HG02973 (cell line): ENCODE measurements at regions not wholly inside any gene's neighbourhood (a gene's known extent, or its start where the extent isn't known, plus 50 kb on each side); places are given as distances from the start of the nearest gene placed in this dataset.
A peak's percentile ranks its signal among the peaks of the same experiment; 100 is the strongest.
"Not testable (repeated sequence)": the region's sequence is repeated elsewhere in the genome, so short reads cannot be mapped to it uniquely, and the experiment has no call there.

Source experiments
- ATAC-seq: cut with Tn5 transposase; IDR thresholded peaks from one replicate; pipeline ENCODE4 v1.9.1; 2021; ENCODE audit warnings: moderate library complexity; ENCODE audit not compliant: unreplicated experiment

DNA sequence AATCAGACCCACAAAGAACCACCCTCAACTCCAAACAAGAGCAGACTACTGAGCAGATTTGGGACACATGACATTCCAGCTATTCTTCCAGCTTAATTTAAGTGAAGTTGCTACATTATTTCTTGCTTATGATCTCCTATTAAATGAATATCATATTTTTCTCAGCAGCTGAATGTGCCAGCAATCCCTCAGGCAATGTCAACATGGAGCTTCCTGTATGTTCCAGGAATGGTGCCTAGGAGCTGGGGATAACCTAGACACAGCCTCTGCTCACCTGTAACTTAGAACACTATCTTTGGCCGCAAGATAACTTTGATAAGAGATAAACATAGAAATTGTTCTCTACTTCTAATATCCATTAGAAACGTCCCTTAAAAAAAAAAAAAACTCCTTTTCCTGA is 274.4 kb upstream of the RASGEF1B start:
- no peak for ATAC-seq

- no peak for ATAC-seq
Observed at GRCh38 chr4:81745050-81745449, 273.3 kb upstream of the RASGEF1B start.

GRCh38 chr4:81743731-81744435 is 272.2 kb upstream of the RASGEF1B start:
- no peak for ATAC-seq

DNA sequence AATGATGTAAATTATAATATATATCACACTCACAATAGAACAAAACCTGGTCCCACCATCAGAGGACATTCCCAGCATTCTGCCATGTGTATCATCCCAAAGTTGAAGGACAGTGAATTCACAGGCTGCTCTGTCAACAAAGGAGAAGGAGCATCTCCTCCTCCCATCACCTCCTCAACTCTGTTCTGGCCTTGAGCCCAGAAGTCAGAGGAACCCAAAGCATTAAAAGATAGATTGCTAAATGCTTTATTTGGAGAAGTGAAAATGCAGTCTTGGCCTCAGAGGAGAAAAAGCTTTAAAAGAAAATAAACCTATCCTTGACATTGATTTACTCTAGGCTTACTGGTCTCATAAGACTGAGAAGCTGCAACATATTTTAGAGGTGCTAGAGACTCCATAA is 268.8 kb upstream of the RASGEF1B start:
- no peak for ATAC-seq

DNA sequence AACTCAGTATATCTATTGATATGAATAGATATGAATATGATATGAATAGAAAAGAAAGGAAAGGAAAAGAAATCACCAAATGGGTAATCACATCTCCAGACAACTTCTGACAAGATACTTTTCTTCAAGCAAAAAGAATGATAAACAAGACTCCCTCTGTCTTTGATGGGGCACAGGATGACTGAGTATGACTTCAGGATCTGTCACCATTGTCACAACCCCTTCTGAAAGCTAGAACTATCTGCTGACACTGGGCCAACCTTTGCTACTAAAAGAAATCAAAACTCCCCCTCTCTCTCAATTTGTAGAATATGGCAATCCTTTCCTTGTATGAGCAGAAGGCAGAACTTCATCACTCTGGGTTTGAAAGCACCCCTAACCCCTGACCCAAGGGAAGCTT is 267.2 kb upstream of the RASGEF1B start:
- ATAC-seq: no peak

GRCh38 chr4:81737865-81738559 is 266.3 kb upstream of the RASGEF1B start:
- ATAC-seq: no peak

- no peak for ATAC-seq
Observed at GRCh38 chr4:81736324-81736723, 264.6 kb upstream of the RASGEF1B start.

- ATAC-seq: no peak
Observed at GRCh38 chr4:81732980-81733379, 261.3 kb upstream of the RASGEF1B start.

DNA sequence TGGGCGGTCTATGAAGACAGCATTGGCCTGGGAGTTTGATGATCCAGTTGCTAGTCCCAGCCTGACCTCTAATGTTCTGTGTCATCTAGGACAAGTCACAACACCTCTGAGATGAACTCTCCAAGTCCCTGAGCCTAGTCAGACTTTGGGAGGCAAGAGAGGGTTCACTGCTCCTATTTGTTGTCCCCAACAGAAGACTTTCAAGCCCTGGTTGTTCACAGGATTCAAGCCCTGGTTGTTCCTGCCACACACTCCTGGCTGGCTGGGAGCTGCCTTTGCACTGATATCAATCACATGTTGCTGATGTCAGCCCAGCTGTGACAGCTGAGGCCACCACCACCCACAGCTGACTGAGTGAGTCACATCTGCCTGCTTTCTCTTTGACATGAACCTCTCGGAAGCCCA is 253.2 kb upstream of the RASGEF1B start:
- ATAC-seq: peak; percentile 98

- no peak for ATAC-seq
Observed at GRCh38 chr4:81723927-81724587, 252.3 kb upstream of the RASGEF1B start.

GRCh38 chr4:81723019-81723884 is 251.5 kb upstream of the RASGEF1B start:
- no peak for ATAC-seq

DNA sequence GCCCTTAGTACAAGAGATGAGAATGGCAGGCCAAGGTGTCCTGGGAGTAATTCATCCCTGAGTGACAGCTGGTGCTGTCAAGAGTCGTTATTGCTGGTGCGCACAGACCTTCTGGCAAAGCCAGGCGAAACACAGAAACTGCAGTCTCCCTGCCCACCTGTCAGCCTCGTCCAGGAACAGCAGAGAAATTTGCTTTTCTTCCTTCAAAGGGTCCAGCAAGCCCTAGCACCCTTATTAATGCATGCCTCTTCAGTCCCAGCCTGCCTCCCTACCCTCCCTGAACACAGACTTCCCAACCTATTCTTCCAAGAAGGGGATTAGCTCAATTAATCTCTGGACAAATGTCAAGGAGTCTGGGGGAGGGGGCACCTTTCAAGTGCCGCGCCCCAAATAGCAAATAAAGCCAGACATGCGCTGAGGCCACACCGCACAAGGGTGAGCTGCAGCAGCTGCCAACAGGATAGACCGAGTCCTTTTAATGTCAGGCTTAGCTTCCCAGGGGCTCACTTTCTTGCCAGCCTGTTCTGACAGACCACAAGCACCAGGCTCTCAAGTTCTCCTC is 250.7 kb upstream of the RASGEF1B start:
- no peak for ATAC-seq

GRCh38 chr4:81715757-81716156 is 244.1 kb upstream of the RASGEF1B start:
- ATAC-seq: no peak

DNA sequence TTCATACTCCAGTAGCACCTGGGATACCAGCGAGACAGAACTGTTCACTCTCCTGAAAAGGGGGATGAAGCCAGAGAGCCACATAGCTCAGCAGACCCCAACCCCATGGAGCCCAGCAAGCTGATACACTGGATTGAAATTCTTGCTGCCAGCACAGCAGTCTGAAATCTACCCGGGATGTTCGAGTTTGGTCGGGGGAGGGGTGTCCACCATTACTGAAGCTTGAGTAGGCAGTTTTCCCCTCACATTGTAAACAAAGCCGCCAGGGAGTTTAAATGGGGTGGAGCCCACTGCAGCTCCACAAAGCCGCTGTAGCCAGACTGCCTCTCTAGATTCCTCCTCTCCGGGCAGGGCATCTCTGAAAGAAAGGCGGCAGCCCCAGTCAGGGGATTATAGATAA is 243.7 kb upstream of the RASGEF1B start:
- ATAC-seq: not testable (repeated sequence)

DNA sequence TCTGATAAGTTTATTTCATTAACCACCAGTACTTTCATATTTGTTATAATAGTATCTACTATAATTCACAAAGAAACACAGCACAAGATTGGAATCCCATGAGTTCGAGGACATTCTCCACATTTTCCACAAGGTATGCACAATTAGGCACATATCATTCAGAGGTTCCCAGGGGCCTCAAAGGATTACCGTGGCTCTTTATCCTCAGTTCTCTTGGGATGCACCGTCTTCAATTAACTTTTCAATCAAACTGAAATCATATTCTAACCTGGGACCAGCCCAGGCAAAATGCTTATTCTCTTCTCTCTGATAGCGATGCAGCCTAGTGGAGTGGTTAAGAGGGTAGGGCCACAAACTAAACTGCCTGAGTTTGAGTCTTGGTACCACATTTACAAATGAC is 242.6 kb upstream of the RASGEF1B start:
- no peak for ATAC-seq

DNA sequence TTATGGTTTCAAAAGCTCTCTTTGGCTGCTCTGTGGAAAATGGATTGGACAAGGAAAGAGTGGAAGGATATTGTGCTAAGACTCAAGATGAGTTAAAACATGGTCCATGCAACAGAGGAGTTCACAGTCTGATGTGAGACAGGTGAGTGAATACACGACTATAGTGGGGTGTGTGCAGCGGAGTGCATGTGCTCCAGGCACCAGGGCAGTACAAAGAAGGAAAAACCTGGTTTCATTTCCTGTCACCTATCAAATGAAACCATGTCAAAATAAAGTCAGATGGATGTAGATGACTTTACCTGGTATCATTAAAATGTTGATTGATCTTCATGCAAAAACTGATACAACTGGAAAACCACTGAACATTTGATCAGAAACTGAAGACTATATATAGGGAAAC is 241.0 kb upstream of the RASGEF1B start:
- no peak for ATAC-seq

DNA sequence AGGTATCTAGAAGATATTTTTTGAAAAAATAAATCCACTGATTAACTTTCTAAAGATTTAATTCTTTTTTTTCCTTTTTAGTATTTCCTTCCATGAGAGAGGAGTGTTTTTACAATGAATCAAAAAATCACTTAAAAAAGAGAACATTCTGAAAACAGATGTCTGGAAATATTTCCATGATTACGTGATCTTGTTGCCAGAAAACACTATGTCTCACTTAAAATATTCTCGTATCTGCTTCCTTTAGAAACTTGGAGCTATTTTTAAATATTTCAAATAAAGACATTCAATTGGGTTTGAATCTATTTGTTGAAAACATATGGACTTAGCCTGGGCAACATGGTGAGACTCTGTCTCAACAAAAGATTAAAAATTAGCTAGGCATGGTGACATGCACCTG is 232.8 kb upstream of the RASGEF1B start:
- no peak for ATAC-seq

- no peak for ATAC-seq
Observed at GRCh38 chr4:81700189-81700588, 228.5 kb upstream of the RASGEF1B start.

- no peak for ATAC-seq
Observed at GRCh38 chr4:81698538-81699296, 227.0 kb upstream of the RASGEF1B start.
